ENCODE measurements at regions not wholly inside any gene's neighbourhood (a gene's known extent, or its start where the extent isn't known, plus 50 kb on each side); places are given as distances from the start of the nearest gene placed in this dataset.

- Histone ChIP-seq H3K4me1 (no peaks in the 10 kb centered on the region), H3K27me3 (no peaks in the 10 kb centered on the region), H3K9me3 (no peaks in the 10 kb centered on the region), H3K4me3 (no peak overlapping the region), H3K36me3 (no peaks in the 10 kb centered on the region), H3K27ac (no peak overlapping the region)
- intact Hi-C loops (cut with DNase I; ENCODE audit: low total_unique reads), result no loop called here
- no peak for DNase-seq
- TF ChIP-seq POLR2A (IDR thresholded peaks at IDR 0.05) (no peak), CTCF (IDR thresholded peaks at IDR 0.05) (no peak)
These were observed 232.0 kb upstream of the FAM174A start for GRCh38 chr5:100303216-100303615.

GRCh38 chr5:100299261-100299660 is 235.9 kb upstream of the FAM174A start:
- H3K27ac ChIP-seq, result no peak overlapping the region
- H3K4me3 ChIP-seq, result no peak overlapping the region
- no peaks in the 10 kb centered on the region for H3K36me3 ChIP-seq
- TF ChIP-seq POLR2A (IDR thresholded peaks at IDR 0.05), result no peak
- TF ChIP-seq CTCF (IDR thresholded peaks at IDR 0.05), result no peak
- intact Hi-C loops (cut with DNase I; ENCODE audit: low total_unique reads), result no loop called here
- H3K27me3 ChIP-seq, result no peaks in the 10 kb centered on the region
- H3K9me3 ChIP-seq, result no peaks in the 10 kb centered on the region
- no peak for DNase-seq
- no peaks in the 10 kb centered on the region for H3K4me1 ChIP-seq

GRCh38 chr5:100276071-100276470 is 259.1 kb upstream of the FAM174A start:
- H3K27me3 ChIP-seq, result no peaks in the 10 kb centered on the region
- intact Hi-C loops (cut with DNase I; ENCODE audit: low total_unique reads), result no loop called here
- DNase-seq, result no peak
- no peak for TF ChIP-seq CTCF (IDR thresholded peaks at IDR 0.05)
- TF ChIP-seq POLR2A (IDR thresholded peaks at IDR 0.05), result no peak
- H3K9me3 ChIP-seq, result no peaks in the 10 kb centered on the region
- no peak overlapping the region for H3K27ac ChIP-seq
- H3K4me1 ChIP-seq, result no peaks in the 10 kb centered on the region
- no peak overlapping the region for H3K4me3 ChIP-seq
- H3K36me3 ChIP-seq, result no peaks in the 10 kb centered on the region

- no peaks in the 10 kb centered on the region for H3K27me3 ChIP-seq
These were observed 259.5 kb upstream of the FAM174A start for GRCh38 chr5:100275631-100276030.

More at GRCh38 chr5:100275631-100276030, 259.5 kb upstream of the FAM174A start:
- H3K9me3 ChIP-seq, result no peaks in the 10 kb centered on the region
- H3K4me1 ChIP-seq, result no peaks in the 10 kb centered on the region
- TF ChIP-seq POLR2A (IDR thresholded peaks at IDR 0.05) (no peak), CTCF (IDR thresholded peaks at IDR 0.05) (no peak)
- no peaks in the 10 kb centered on the region for H3K36me3 ChIP-seq
- no peak overlapping the region for H3K4me3 ChIP-seq
- intact Hi-C loops (cut with DNase I; ENCODE audit: low total_unique reads), result no loop called here
- no peak overlapping the region for H3K27ac ChIP-seq
- DNase-seq, result no peak
